Activated CD4-positive, alpha-beta T cell treated with anti-CD3 and anti-CD28 coated beads, Interleukin-2, amount 10 ng/mL, durations not matched to agents 7 days and 5 days (primary cell): ENCODE measurements at regions not wholly inside any gene's neighbourhood (a gene's known extent, or its start where the extent isn't known, plus 50 kb on each side); places are given as distances from the start of the nearest gene placed in this dataset.
A peak's percentile ranks its signal among the peaks of the same experiment; 100 is the strongest.

Experiments used
- CTCF ChIA-PET: fragments of 350-600 bp; sonication (Branson Sonifier 250); formaldehyde crosslinking; loops from one replicate; lab custom pipeline; 2021; ENCODE audit warnings: antibody characterized with exemption; lab: Charles Lee
- POLR2A ChIA-PET: fragments of 350-600 bp; sonication (Branson Sonifier 250); formaldehyde crosslinking; loops from one replicate; lab custom pipeline; 2021; ENCODE audit warnings: antibody characterized with exemption; lab: Charles Lee
- DNase-seq: peaks from one replicate; pipeline ENCODE4 v3.0.0-alpha.2; 2020
- H3K27ac Mint-ChIP-seq: one replicate; pipeline ENCODE4 v1.8.0; 2021; ENCODE audit warnings: mild to moderate bottlenecking, moderate library complexity, mixed read lengths
- H3K27me3 Mint-ChIP-seq: one replicate; pipeline ENCODE4 v1.8.0; 2021; ENCODE audit warnings: mixed read lengths
- H3K36me3 Mint-ChIP-seq: one replicate; pipeline ENCODE4 v1.8.0; 2021; ENCODE audit warnings: low read depth, mixed read lengths
- H3K4me1 Mint-ChIP-seq: one replicate; pipeline ENCODE4 v1.8.0; 2021; ENCODE audit warnings: mixed read lengths
- H3K4me3 Mint-ChIP-seq: one replicate; pipeline ENCODE4 v1.8.0; 2021; ENCODE audit warnings: mild to moderate bottlenecking, moderate library complexity, mixed read lengths
- H3K9me3 Mint-ChIP-seq: one replicate; pipeline ENCODE4 v1.8.0; 2021; ENCODE audit warnings: mixed read lengths

DNA sequence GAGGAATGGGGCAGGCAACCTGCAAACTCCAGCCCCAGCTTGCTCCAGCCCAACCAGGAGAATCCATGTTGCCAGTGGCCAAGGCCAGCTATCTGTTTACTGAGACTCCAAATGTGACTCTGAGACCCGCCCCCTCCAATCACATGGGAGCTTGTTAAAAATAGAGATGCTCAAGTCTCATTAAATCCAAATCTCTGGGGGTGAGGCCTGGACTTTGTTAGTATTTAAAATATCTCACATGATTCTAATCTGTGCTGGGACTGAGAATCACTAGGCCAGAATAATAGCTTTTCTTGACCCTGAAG lies 224.2 kb upstream of the TBL1XR1 start:
- Mint-ChIP-seq H3K4me1 (peaks cover 20% of the 10 kb centered on the region), H3K36me3 (no peaks in the 10 kb centered on the region), H3K9me3 (peaks cover 6% of the 10 kb centered on the region), H3K4me3 (no peak overlapping the region), H3K27ac (no peak overlapping the region), H3K27me3 (no peaks in the 10 kb centered on the region)
- POLR2A ChIA-PET = no interaction called here
- CTCF ChIA-PET = no interaction called here
- no peak for DNase-seq

DNA sequence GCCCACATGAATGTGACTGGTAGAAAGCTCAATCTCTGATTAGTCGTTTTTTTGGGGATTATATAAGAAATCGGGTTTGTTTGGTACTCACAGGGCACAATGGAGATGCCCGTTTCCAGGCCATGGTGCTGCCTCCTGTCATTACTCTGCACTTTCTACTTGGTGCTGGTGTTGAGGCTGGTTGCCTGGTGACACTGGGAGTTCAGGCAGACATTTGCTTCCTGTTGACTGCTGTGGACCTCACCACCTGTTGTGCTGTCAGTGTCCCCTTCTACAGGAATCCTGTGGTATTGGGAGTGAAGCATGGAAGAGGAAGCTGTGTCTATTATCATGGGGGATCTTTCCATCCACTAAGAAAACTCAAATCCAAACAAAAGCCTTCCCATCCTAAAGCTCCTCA lies 227.2 kb upstream of the TBL1XR1 start:
- Mint-ChIP-seq H3K9me3 (peaks cover 4% of the 10 kb centered on the region), H3K36me3 (no peaks in the 10 kb centered on the region), H3K4me1 (peaks cover 32% of the 10 kb centered on the region), H3K27me3 (no peaks in the 10 kb centered on the region), H3K27ac (no peak overlapping the region), H3K4me3 (no peak overlapping the region)
- ChIA-PET CTCF (interaction anchor here (1.9 kb wide), 1 partner anchor 18 kb away, joined by 4 read pairs; no protein-coding TSS in a partner anchor), POLR2A (no interaction called here)
- DNase-seq = no peak

DNA sequence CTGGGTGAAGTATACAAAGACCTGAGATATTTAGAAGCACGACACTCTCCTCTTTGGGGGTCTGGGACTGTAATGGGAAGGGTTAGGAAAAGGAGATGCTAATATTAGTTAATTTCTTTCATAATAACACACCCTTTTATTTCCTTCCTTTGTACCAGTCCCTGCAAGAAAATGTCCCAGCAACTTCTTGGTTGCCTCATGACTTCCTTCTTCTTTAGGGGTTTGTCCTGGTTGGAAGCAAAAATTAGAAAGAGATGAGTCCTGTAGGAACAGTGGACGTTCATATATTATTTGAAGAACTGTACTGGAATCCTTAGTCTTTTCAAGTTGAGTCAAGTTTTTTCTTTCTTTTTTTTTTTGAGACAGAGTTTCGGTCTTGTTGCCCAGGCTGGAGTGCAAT lies 227.8 kb upstream of the TBL1XR1 start:
- CTCF ChIA-PET = interaction anchor here (1.9 kb wide), 1 partner anchor 19 kb away, joined by 4 read pairs; no protein-coding TSS in a partner anchor
- H3K27ac Mint-ChIP-seq = no peak overlapping the region
- peaks cover 28% of the 10 kb centered on the region for H3K4me1 Mint-ChIP-seq
- peaks cover 4% of the 10 kb centered on the region for H3K9me3 Mint-ChIP-seq
- H3K4me3 Mint-ChIP-seq = no peak overlapping the region
- no peaks in the 10 kb centered on the region for H3K27me3 Mint-ChIP-seq
- no peak for DNase-seq
- no peaks in the 10 kb centered on the region for H3K36me3 Mint-ChIP-seq
- POLR2A ChIA-PET = no interaction called here

GRCh38 chr3:177426106-177426877 lies 229.0 kb upstream of the TBL1XR1 start:
- no peak for DNase-seq
- peaks cover 4% of the 10 kb centered on the region for H3K9me3 Mint-ChIP-seq
- peak overlapping the region; percentile 0 for H3K4me3 Mint-ChIP-seq
- H3K36me3 Mint-ChIP-seq = no peaks in the 10 kb centered on the region
- no peaks in the 10 kb centered on the region for H3K27me3 Mint-ChIP-seq
- peaks cover 25% of the 10 kb centered on the region for H3K4me1 Mint-ChIP-seq
- CTCF ChIA-PET = interaction anchor here (0.6 to 1.9 kb wide), 3 partner anchors 20 to 153 kb away, joined by 3 to 4 read pairs (median 3); no protein-coding TSS in a partner anchor
- H3K27ac Mint-ChIP-seq = peak overlapping the region; percentile 88
- POLR2A ChIA-PET = no interaction called here

GRCh38 chr3:177426878-177427495 lies 229.7 kb upstream of the TBL1XR1 start:
- Mint-ChIP-seq H3K9me3 (peaks cover 4% of the 10 kb centered on the region), H3K27ac (peak overlapping the region; percentile 88)
- POLR2A ChIA-PET = no interaction called here

DNA sequence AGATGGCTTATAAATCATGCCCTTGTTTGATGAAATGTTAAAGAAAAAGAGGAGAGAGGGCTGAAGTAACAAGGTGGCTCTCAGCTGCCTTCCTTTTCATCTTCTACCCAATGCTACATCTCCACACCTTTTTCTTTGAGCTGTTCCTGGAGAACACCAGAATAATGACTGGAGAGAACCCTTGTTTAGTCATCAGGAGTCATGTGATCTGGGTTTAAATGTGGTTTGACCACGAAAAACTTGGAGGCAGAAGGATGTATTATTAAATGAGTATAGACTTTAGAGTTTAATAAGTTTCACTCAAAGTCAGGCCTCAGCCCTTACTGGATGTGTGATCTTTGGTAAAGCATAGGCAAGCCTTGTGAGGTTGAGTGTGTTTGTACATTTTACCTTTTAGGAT lies 230.3 kb upstream of the TBL1XR1 start:
- POLR2A ChIA-PET = no interaction called here
- DNase-seq = peak; percentile 12

More at GRCh38 chr3:177426878-177427495, 229.7 kb upstream of the TBL1XR1 start:
- H3K4me3 Mint-ChIP-seq = peak overlapping the region; percentile 24
- no peaks in the 10 kb centered on the region for H3K36me3 Mint-ChIP-seq
- CTCF ChIA-PET = interaction anchor here (1.3 kb wide), 1 partner anchor 63 kb away, joined by 3 read pairs; no protein-coding TSS in a partner anchor
- peak; percentile 60 for DNase-seq
- H3K27me3 Mint-ChIP-seq = no peaks in the 10 kb centered on the region
- H3K4me1 Mint-ChIP-seq = peaks cover 25% of the 10 kb centered on the region

GRCh38 chr3:177429079-177429478 lies 231.8 kb upstream of the TBL1XR1 start:
- ChIA-PET POLR2A (no interaction called here), CTCF (no interaction called here)
- Mint-ChIP-seq H3K4me3 (no peak overlapping the region), H3K36me3 (no peaks in the 10 kb centered on the region), H3K27ac (no peak overlapping the region), H3K27me3 (no peaks in the 10 kb centered on the region), H3K9me3 (no peaks in the 10 kb centered on the region), H3K4me1 (peaks cover 25% of the 10 kb centered on the region)
- no peak for DNase-seq

More for the DNA sequence above, 230.3 kb upstream of the TBL1XR1 start:
- peaks cover 25% of the 10 kb centered on the region for H3K4me1 Mint-ChIP-seq
- peaks cover 4% of the 10 kb centered on the region for H3K9me3 Mint-ChIP-seq
- no peaks in the 10 kb centered on the region for H3K36me3 Mint-ChIP-seq
- H3K27ac Mint-ChIP-seq = peak overlapping the region; percentile 88
- CTCF ChIA-PET = interaction anchor here (0.6 to 1.5 kb wide), 2 partner anchors 10 to 21 kb away, joined by 3 to 4 read pairs; no protein-coding TSS in a partner anchor
- H3K4me3 Mint-ChIP-seq = peak overlapping the region; percentile 24
- H3K27me3 Mint-ChIP-seq = no peaks in the 10 kb centered on the region

DNA sequence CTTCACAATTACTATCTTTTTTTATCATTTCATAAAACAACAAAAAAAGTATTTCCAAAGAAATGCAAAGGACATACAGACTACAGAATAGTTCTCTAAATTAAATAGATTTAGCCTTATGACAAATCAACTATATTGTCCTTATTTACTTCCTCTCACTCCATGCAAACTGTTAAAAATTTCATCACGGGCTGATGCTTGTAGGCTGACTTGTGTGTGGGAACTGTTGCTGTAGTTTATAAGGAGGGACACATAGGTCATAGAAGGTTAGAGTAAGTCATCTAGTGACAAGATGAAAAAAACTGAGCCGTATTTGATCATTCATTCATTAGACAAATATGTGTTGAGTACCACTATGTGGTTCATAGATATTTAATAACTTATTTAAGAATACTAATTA lies 232.5 kb upstream of the TBL1XR1 start:
- H3K36me3 Mint-ChIP-seq = no peaks in the 10 kb centered on the region
- ChIA-PET POLR2A (no interaction called here), CTCF (no interaction called here)
- no peak overlapping the region for H3K27ac Mint-ChIP-seq
- H3K27me3 Mint-ChIP-seq = no peaks in the 10 kb centered on the region
- no peaks in the 10 kb centered on the region for H3K9me3 Mint-ChIP-seq
- H3K4me1 Mint-ChIP-seq = peaks cover 22% of the 10 kb centered on the region
- no peak for DNase-seq
- no peak overlapping the region for H3K4me3 Mint-ChIP-seq

GRCh38 chr3:177430653-177431052 lies 233.4 kb upstream of the TBL1XR1 start:
- no peak overlapping the region for H3K27ac Mint-ChIP-seq
- no peak overlapping the region for H3K4me3 Mint-ChIP-seq
- POLR2A ChIA-PET = no interaction called here
- H3K4me1 Mint-ChIP-seq = peaks cover 22% of the 10 kb centered on the region
- no peaks in the 10 kb centered on the region for H3K27me3 Mint-ChIP-seq
- CTCF ChIA-PET = no interaction called here
- no peaks in the 10 kb centered on the region for H3K9me3 Mint-ChIP-seq
- no peak for DNase-seq
- no peaks in the 10 kb centered on the region for H3K36me3 Mint-ChIP-seq

DNA sequence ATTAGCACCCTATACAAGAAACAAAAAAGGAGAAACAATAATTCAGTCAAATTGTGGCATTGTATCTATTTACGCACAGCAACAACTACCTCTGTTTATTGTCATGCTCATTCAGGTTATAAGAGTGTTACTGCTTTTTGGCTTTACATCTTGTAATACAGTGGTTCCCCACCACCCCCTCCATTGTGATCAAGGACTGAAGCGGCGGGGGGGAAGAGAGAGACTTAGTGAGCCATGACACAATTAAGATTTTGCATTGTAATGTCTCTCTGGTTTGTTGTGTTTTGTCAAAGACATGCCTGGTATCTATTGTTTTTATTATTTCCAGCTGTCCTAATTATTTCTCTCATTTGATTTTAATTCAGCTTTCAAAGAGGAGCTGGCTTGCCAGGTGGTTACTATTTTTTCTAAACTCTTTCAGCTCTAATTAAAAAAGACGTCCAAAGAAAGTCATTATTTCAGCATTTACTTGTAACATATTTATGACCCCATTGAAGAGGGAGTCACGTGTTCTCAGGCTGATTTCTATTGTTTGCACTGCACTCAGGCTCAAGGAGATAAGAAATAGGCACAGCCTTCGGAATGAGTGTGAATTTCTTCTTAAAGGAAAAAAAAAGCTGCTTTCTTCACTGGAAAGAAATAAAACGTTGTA lies 234.4 kb upstream of the TBL1XR1 start:
- DNase-seq = no peak
- H3K27me3 Mint-ChIP-seq = no peaks in the 10 kb centered on the region
- no peak overlapping the region for H3K27ac Mint-ChIP-seq
- H3K4me3 Mint-ChIP-seq = no peak overlapping the region
- no peaks in the 10 kb centered on the region for H3K36me3 Mint-ChIP-seq
- ChIA-PET CTCF (no interaction called here), POLR2A (no interaction called here)
- no peaks in the 10 kb centered on the region for H3K9me3 Mint-ChIP-seq
- peaks cover 15% of the 10 kb centered on the region for H3K4me1 Mint-ChIP-seq

DNA sequence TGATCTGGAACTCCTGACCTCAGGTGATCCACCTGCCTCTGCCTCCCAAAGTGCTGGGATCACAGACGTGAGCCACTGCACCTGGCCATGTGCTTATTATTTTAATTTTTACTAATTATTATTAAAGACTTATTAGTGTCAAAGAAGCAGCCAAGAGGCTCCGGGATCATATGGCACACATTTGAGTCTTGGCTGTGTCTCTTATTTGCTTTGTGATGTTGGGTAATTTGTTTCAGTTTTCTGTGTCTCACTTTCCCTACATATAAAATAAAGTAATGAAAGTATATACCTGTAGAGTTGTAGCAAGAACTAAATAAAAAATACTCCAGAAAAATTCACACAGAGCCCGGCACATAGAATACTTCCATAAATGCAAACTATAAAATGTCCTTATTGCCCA lies 238.0 kb upstream of the TBL1XR1 start:
- no peak for DNase-seq
- ChIA-PET CTCF (interaction anchor here (1.2 kb wide), 1 partner anchor 10 kb away, joined by 3 read pairs; no protein-coding TSS in a partner anchor), POLR2A (no interaction called here)
- Mint-ChIP-seq H3K27ac (no peak overlapping the region), H3K27me3 (no peaks in the 10 kb centered on the region), H3K4me3 (no peak overlapping the region), H3K9me3 (no peaks in the 10 kb centered on the region), H3K4me1 (no peaks in the 10 kb centered on the region), H3K36me3 (no peaks in the 10 kb centered on the region)

DNA sequence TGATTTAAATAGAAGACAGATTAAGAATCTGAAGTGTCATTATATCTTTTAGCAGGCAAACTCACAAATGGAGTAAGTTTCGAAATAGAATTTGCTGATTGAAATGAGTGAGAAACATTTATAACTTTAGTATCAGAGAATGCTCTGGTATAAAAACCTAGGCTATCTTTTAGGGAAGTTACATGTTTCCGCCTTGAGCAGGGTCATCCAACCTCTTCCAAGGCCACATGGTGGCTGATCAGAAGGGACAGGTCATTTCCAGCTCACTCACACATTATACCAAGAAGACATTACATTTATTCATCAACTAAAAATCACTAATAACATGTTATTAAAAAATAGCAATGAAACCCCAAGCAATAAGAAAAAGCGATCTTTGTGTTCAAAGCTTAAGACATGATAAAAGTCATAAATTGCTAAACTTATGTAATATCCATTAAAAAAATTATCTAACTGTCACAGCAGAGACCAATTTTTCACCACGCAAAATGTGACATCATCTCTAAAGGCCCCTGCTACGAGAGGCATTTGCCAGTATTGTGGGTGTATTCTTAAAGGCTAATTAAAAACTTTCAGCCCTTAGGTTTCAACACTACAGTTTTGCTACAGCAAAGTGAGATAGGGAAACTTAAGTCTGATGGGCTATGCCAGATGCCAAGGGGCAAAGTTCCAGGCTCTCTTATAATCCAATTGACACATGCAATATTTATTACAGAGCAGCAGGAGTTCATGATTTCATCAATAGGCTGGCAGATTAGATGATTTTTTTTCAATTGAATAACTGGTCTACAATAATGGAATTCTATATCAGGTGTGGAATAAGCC lies 240.4 kb upstream of the TBL1XR1 start:
- Mint-ChIP-seq H3K27me3 (no peaks in the 10 kb centered on the region), H3K9me3 (no peaks in the 10 kb centered on the region), H3K4me3 (no peak overlapping the region), H3K4me1 (no peaks in the 10 kb centered on the region), H3K27ac (no peak overlapping the region), H3K36me3 (no peaks in the 10 kb centered on the region)
- no peak for DNase-seq
- POLR2A ChIA-PET = no interaction called here
- CTCF ChIA-PET = interaction anchor here (1.2 kb wide), 1 partner anchor 20 kb away, joined by 3 read pairs; no protein-coding TSS in a partner anchor
